Fibroblast of pulmonary artery (primary cell): ENCODE measurements at regions not wholly inside any gene's neighbourhood (a gene's known extent, or its start where the extent isn't known, plus 50 kb on each side); places are given as distances from the start of the nearest gene placed in this dataset.

ENCODE experiments used
- DNase-seq: peaks from one replicate; pipeline ENCODE4 v3.0.0-alpha.2; 2010; ENCODE audit warnings: low read depth
- H3K4me3 ChIP-seq: replicated peaks from 2 replicates; pipeline ENCODE4 v1.5.1; 2011; ENCODE audit warnings: low read depth, mild to moderate bottlenecking, control low read depth, low read length, moderate library complexity
- TF ChIP-seq, protein P1 (sequence below): IDR thresholded peaks from 2 replicates; pipeline ENCODE4 v1.5.1; 2011; ENCODE audit warnings: mild to moderate bottlenecking, control low read depth, low read length, inconsistent platforms; ENCODE audit errors: missing control alignments

DNA sequence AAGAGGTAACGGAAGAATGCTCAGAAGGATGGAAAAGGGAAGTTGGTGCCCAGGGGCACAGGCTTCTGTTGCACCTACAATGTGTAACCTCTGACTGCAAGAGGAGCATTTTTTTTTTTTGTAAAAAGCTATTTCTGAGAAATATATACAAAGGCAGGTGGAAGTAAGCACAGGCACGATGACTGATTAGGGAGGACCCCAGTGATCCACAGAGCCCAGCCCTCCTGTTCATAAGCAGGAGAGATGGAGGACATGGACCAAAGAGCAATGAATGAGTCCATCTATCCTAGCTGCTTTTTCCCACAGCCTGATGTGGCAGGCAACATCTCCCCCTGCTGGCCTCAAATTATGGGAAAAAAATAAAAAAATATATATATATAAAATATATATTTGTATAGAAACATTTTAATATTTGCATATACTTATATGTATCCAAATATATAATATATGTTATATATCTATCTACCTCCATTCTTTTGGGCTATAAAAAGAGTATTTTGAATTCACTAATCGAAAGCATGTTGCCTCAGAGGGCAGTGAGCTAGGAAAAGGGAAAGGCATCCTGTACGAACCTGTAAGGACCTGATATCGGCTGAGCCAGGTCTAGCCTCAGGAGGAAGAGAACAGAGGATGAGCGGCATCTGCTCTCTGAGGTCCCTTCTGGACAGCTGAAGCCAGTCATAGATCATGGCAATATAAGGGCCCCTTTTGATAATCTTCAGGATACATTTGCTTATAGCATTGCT lies 166.0 kb upstream of the STK17B start:
- DNase-seq: peak; percentile 66
- TF ChIP-seq, protein P1, sequence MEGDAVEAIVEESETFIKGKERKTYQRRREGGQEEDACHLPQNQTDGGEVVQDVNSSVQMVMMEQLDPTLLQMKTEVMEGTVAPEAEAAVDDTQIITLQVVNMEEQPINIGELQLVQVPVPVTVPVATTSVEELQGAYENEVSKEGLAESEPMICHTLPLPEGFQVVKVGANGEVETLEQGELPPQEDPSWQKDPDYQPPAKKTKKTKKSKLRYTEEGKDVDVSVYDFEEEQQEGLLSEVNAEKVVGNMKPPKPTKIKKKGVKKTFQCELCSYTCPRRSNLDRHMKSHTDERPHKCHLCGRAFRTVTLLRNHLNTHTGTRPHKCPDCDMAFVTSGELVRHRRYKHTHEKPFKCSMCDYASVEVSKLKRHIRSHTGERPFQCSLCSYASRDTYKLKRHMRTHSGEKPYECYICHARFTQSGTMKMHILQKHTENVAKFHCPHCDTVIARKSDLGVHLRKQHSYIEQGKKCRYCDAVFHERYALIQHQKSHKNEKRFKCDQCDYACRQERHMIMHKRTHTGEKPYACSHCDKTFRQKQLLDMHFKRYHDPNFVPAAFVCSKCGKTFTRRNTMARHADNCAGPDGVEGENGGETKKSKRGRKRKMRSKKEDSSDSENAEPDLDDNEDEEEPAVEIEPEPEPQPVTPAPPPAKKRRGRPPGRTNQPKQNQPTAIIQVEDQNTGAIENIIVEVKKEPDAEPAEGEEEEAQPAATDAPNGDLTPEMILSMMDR: peak; percentile 46
- no peak overlapping the region for H3K4me3 ChIP-seq

DNA sequence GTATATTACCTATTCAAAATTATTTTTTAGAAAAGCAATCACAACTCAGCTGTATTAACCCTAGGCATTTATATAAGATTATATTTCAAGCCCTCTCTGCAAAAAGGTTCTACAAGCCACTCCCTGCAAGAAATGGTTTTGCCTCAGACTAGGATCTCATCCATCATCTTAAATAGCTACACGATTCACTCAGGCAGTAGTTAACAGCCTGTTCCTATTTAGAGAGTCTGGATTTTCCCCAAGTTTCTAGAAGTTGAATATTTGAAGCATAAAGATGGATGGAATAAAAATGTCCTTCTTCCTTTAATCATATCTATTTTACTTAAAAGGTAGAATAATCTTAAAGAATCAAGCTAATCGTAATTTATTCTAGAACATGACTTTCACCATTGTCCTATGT lies 167.1 kb upstream of the STK17B start:
- no peak overlapping the region for H3K4me3 ChIP-seq
- TF ChIP-seq, protein P1: no peak
- no peak for DNase-seq

DNA sequence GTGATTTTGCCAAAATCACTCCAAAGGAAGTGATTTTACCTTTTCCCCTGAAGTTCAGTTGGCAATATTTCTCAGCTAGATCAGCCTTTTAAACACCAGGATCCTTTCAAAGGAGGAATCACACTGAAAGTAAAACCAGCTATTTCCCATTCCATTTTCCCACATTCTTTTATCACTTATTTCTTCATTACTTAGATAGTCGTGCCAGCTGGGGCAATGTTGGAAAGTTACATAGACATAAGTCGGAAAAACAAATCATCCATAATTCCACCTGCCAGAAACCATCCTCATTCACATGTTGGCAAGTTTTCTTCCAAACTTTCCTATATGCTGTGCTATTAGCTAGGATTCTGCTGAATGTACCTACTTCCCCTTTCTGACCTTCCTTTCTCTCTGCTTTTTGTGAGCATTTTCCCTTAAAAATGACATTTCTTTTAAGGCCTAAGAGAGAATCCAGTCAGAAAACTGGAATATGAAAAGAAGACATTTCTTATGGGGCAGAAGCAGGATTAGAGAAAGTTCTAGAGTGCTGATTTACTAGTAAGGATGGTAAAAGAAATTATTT lies 170.0 kb upstream of the STK17B start:
- no peak for DNase-seq
- TF ChIP-seq, protein P1: no peak
- H3K4me3 ChIP-seq: no peak overlapping the region

DNA sequence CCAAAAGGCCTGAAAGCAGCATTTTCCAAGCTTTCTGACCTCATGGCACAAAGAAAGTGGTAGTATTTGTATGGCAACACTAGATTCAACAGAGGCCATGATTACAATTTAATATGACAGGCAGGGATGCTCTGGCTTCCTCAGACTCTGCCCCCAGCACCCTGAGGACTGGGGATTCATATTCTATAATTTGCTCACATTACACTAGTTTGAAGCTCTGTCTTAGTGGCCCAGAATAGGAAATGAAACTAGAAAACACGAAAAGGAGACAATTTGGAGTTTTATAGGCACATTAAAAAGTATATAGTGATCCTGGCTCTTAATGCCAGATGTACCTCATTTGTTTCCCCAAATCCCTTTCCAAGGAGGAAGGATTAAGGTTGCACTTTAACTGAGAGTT lies 173.0 kb upstream of the STK17B start:
- no peak for DNase-seq
- TF ChIP-seq, protein P1: no peak
- no peak overlapping the region for H3K4me3 ChIP-seq

DNA sequence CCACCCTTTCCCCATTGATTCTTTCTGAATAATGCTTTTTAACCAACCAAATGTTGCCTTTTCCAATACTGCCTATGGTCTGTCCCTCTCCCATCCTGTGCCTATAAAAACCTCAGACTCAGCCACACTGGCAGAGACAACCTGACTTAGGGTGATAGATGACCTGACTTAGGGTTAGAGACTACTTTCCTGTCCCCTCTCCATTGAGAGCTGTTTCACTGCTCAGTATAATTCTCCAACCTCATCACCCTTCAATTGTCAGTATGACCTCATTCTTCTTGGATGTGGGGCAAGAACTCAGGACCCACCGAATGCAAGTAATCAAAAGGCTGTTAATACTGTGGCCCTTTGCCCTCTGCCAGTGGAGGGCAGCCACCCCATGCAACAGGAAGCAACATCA lies 182.3 kb upstream of the STK17B start:
- TF ChIP-seq, protein P1: no peak
- no peak overlapping the region for H3K4me3 ChIP-seq
- no peak for DNase-seq

DNA sequence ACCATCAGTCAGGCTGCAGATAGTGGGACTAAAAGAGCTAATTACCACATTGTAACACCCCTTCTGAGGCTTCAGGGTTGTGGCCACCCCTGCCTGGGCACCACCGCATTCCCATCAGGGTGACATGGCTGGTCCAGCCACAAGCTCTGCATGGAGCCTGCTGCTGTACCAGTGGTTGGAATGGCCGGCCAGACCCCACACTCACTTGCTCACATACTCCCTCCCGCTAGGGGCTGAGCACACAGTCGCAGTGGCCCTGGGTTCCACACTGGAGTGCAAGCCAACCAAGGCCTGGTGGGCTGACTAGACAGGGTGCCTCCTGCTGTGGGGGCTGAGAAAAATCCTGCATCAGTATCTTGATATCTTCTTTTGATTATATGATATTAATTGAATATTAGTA lies 182.8 kb upstream of the STK17B start:
- TF ChIP-seq, protein P1: no peak
- no peak overlapping the region for H3K4me3 ChIP-seq
- DNase-seq: no peak

DNA sequence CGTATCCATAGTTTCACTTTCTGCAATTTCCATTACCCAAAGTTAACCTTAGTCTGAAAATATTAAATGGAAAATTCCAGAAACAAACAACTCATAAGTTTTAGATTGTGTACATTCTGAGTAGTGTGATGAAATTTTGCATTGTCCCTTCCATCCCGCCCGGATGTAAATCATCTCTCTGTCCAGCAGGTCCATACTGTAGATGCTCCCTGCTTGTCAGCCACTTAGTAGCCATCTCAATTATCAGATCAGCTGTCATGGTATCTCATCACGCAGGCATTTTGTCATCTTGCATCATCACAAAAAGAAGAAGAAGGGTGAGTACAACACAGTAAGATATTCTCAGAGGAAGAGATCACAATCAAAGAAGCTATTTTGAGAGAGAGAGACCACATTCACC lies 185.0 kb upstream of the STK17B start:
- TF ChIP-seq, protein P1: no peak
- DNase-seq: peak; percentile 10
- H3K4me3 ChIP-seq: peak overlapping the region; percentile 27
